IMR-90 (cell line): ENCODE measurements at regions not wholly inside any gene's neighbourhood (a gene's known extent, or its start where the extent isn't known, plus 50 kb on each side); places are given as distances from the start of the nearest gene placed in this dataset.

Experiments used
- ATAC-seq: fragments of 200-7000 bp; cut with Tn5 transposase; 2 replicates; pipeline ENCODE4 v1.9.1; 2020; ENCODE audit warnings: low read depth, mild to moderate bottlenecking, moderate library complexity
- BruUV-seq: library from RNA; stranded (reverse); fragments of 400-500 nt; replicated peaks from 2 replicates; lab custom pipeline; 2021; lab: Mats Ljungman, UMichigan
- CTCF ChIA-PET: fragments of 300-600 bp; formaldehyde crosslinking; extraction: SDS; loops from one replicate; lab custom pipeline; 2021; ENCODE audit warnings: antibody characterized with exemption; lab: Yijun Ruan, JAX
- POLR2A ChIA-PET: fragments of 300-600 bp; sonication (Branson Sonifier 250); formaldehyde crosslinking; loops from one replicate; lab custom pipeline; 2022; ENCODE audit warnings: antibody characterized with exemption; ENCODE audit not compliant: unreplicated experiment; lab: Charles Lee
- DNase-seq: peaks from one replicate; pipeline ENCODE4 v3.0.0; 2013
- H2AFZ ChIP-seq: replicated peaks from 2 replicates; pipeline ENCODE3; 2013; ENCODE audit warnings: low read length, mild to moderate bottlenecking; ENCODE audit not compliant: poor library complexity
- H2AK5ac ChIP-seq: 2 replicates; pipeline ENCODE4 v1.6.1; 2013; ENCODE audit warnings: low read depth, low read length, inconsistent platforms
- H2AK9ac ChIP-seq: replicated peaks from 2 replicates; pipeline ENCODE3; 2013; ENCODE audit warnings: mild to moderate bottlenecking, low read depth, low read length, moderate library complexity; ENCODE audit not compliant: poor library complexity
- H2BK120ac ChIP-seq: 2 replicates; pipeline ENCODE4 v1.6.1; 2013; ENCODE audit warnings: low read depth, low read length, inconsistent platforms
- H2BK15ac ChIP-seq: 3 replicates; pipeline ENCODE4 v1.6.1; 2013; ENCODE audit warnings: low read depth, low read length, inconsistent platforms
- H2BK20ac ChIP-seq: 2 replicates; pipeline ENCODE4 v1.6.1; 2013; ENCODE audit warnings: low read depth, mild to moderate bottlenecking, inconsistent platforms, low read length, moderate library complexity
- H2BK5ac ChIP-seq: 2 replicates; pipeline ENCODE4 v1.6.1; 2013; ENCODE audit warnings: mild to moderate bottlenecking, low read depth, low read length, inconsistent platforms; ENCODE audit not compliant: poor library complexity, severe bottlenecking
- H3K14ac ChIP-seq: replicated peaks from 2 replicates; pipeline ENCODE4 v1.6.1; 2013; ENCODE audit warnings: low read depth, low read length, inconsistent platforms
- H3K18ac ChIP-seq: 2 replicates; pipeline ENCODE4 v1.6.1; 2013; ENCODE audit warnings: low read depth, low read length, control low read depth
- H3K23ac ChIP-seq: 2 replicates; pipeline ENCODE4 v1.6.1; 2013; ENCODE audit warnings: low read depth, low read length, inconsistent platforms
- H3K27ac ChIP-seq: 2 replicates; pipeline ENCODE4 v1.5.1; 2013; ENCODE audit warnings: mild to moderate bottlenecking, control low read depth, low read length; ENCODE audit not compliant: insufficient read depth
- H3K27me3 ChIP-seq: 2 replicates; pipeline ENCODE4 v1.6.1; 2013; ENCODE audit warnings: low read length; ENCODE audit not compliant: control insufficient read depth, insufficient read depth
- H3K36me3 ChIP-seq: 2 replicates; pipeline ENCODE4 v1.6.1; 2013; ENCODE audit warnings: low read length, mixed read lengths; ENCODE audit not compliant: control insufficient read depth, insufficient read depth
- H3K4ac ChIP-seq: 2 replicates; pipeline ENCODE4 v1.6.1; 2013; ENCODE audit warnings: low read depth, low read length, inconsistent platforms
- H3K4me1 ChIP-seq: 2 replicates; pipeline ENCODE4 v1.6.1; 2013; ENCODE audit warnings: low read length, mixed read lengths; ENCODE audit not compliant: control insufficient read depth, insufficient read depth
- H3K4me2 ChIP-seq: 2 replicates; pipeline ENCODE4 v1.6.1; 2013; ENCODE audit warnings: low read depth, mild to moderate bottlenecking, control low read depth, low read length, moderate library complexity
- H3K4me3 ChIP-seq: 2 replicates; pipeline ENCODE4 v1.5.1; 2013; ENCODE audit warnings: low read depth, mild to moderate bottlenecking, control low read depth, low read length, moderate library complexity; ENCODE audit not compliant: insufficient read depth
- H3K56ac ChIP-seq: 2 replicates; pipeline ENCODE4 v1.6.1; 2013; ENCODE audit warnings: low read length, inconsistent platforms; ENCODE audit not compliant: insufficient read depth; ENCODE audit errors: extremely low read depth
- H3K79me1 ChIP-seq, 2 experiments: 2 replicates each; pipeline ENCODE4 v1.6.1; 2013; ENCODE audit warnings: low read length in 2 of 2, inconsistent platforms in 1 of 2, low read depth in 1 of 2
- H3K9ac ChIP-seq: 2 replicates; pipeline ENCODE4 v1.6.1; 2013; ENCODE audit warnings: low read depth, low read length, control low read depth
- H3K9me1 ChIP-seq: 2 replicates; pipeline ENCODE4 v1.6.1; 2013; ENCODE audit warnings: low read length, inconsistent platforms; ENCODE audit not compliant: insufficient read depth
- H3K9me3 ChIP-seq: 2 replicates; pipeline ENCODE4 v1.6.1; 2013; ENCODE audit warnings: low read length; ENCODE audit not compliant: control insufficient read depth, insufficient read depth
- H4K20me1 ChIP-seq: 2 replicates; pipeline ENCODE4 v1.6.1; 2013; ENCODE audit warnings: low read length, inconsistent platforms; ENCODE audit not compliant: insufficient read depth
- H4K5ac ChIP-seq: 2 replicates; pipeline ENCODE4 v1.6.1; 2013; ENCODE audit warnings: mild to moderate bottlenecking, low read depth, low read length, control low read depth
- H4K8ac ChIP-seq, 2 experiments: 2 replicates each; pipeline ENCODE4 v1.6.1; 2013; ENCODE audit warnings: low read depth in 2 of 2, low read length in 2 of 2, control low read depth in 1 of 2, inconsistent platforms in 1 of 2
- H4K91ac ChIP-seq: 2 replicates; pipeline ENCODE4 v1.6.1; 2013; ENCODE audit warnings: low read depth, low read length, inconsistent platforms; ENCODE audit not compliant: insufficient read depth
- BHLHE40 ChIP-seq: fragments of 150-350 bp; IDR thresholded peaks from 2 replicates; pipeline ENCODE4 v1.6.1; 2016; ENCODE audit warnings: mild to moderate bottlenecking, low read depth, low read length
- CEBPB ChIP-seq: IDR thresholded peaks from 2 replicates; pipeline ENCODE4 v1.6.1; 2012; ENCODE audit warnings: low read depth, low read length, improper control_type of control experiment
- ELK1 ChIP-seq: fragments of 150-350 bp; IDR thresholded peaks from 2 replicates; pipeline ENCODE4 v1.6.1; 2016; ENCODE audit warnings: low read depth, mild to moderate bottlenecking, low read length, moderate library complexity, borderline replicate concordance
- FOS ChIP-seq: fragments of 150-350 bp; IDR thresholded peaks from 2 replicates; pipeline ENCODE4 v1.6.1; 2016; ENCODE audit warnings: low read depth, low read length
- MAZ ChIP-seq: IDR thresholded peaks from 2 replicates; pipeline ENCODE4 v1.6.1; 2012; ENCODE audit warnings: low read depth, mild to moderate bottlenecking, low read length, improper control_type of control experiment, moderate library complexity, borderline replicate concordance
- MXI1 ChIP-seq: IDR thresholded peaks from 2 replicates; pipeline ENCODE4 v1.6.1; 2012; ENCODE audit warnings: low read depth, mild to moderate bottlenecking, low read length, moderate library complexity, borderline replicate concordance
- NFE2L2 ChIP-seq: fragments of 150-350 bp; IDR thresholded peaks from 2 replicates; pipeline ENCODE4 v1.6.1; 2016; ENCODE audit warnings: low read depth, mild to moderate bottlenecking, low read length
- POLR2A ChIP-seq: IDR thresholded peaks from 2 replicates; pipeline ENCODE4 v1.6.1; 2012; ENCODE audit warnings: mild to moderate bottlenecking, low read depth, low read length
- RAD21 ChIP-seq: IDR thresholded peaks from 2 replicates; pipeline ENCODE4 v1.6.1; 2012; ENCODE audit warnings: low read length, improper control_type of control experiment
- RCOR1 ChIP-seq: IDR thresholded peaks from 2 replicates; pipeline ENCODE4 v1.6.1; 2012; ENCODE audit warnings: mild to moderate bottlenecking, low read length, improper control_type of control experiment; ENCODE audit not compliant: insufficient replicate concordance
- SMC3 ChIP-seq: fragments of 150-350 bp; IDR thresholded peaks from 2 replicates; pipeline ENCODE4 v1.6.1; 2016; ENCODE audit warnings: low read depth, mild to moderate bottlenecking, antibody characterized with exemption, low read length, moderate library complexity
- USF2 ChIP-seq: fragments of 150-350 bp; IDR thresholded peaks from 2 replicates; pipeline ENCODE4 v1.6.1; 2017; ENCODE audit warnings: mild to moderate bottlenecking, antibody characterized with exemption, low read length, low read depth
- WGBS, 2 experiments: methylation state at CpG; one replicate each; pipeline versions ENCODE4 v1.1.5 to v1.1.7; 2013; ENCODE audit warnings: missing lambda C conversion rate in 2 of 2; ENCODE audit not compliant: insufficient read length in 1 of 2; ENCODE audit errors: extremely low coverage in 2 of 2; 5-methylcytosine and 5-hydroxymethylcytosine counted together
- dilution Hi-C: fragments of 300-500 bp; cut with HindIII; formaldehyde crosslinking; loops from one replicate; pipeline ENCODE4 v1.14.3; 2018; ENCODE audit warnings: low sequenced_read_pairs; ENCODE audit not compliant: unreplicated experiment
- in situ Hi-C: fragments of 300-500 bp; cut with MboI; formaldehyde crosslinking; loops from 3 replicates; pipeline ENCODE4 v1.14.3; 2019; ENCODE audit warnings: low sequenced_read_pairs, inconsistent platforms, mixed read lengths
- intact Hi-C: fragments of 100-400 bp; cut with micrococcal nuclease; formaldehyde crosslinking; loops from 2 replicates; pipeline ENCODE4 v1.10.0; 2022

GRCh38 chr9:89868100-89868499 lies 263.3 kb downstream of the GADD45G start:
- Histone ChIP-seq H2AK5ac (no peak overlapping the region), H3K9me1 (no peaks in the 10 kb centered on the region), H3K36me3 (no peaks in the 10 kb centered on the region), H2AK9ac (no peak overlapping the region), H2BK20ac (no peak overlapping the region), H4K8ac (no peak overlapping the region), H3K4me2 (no peak overlapping the region), H2BK15ac (no peak overlapping the region), H3K4me3 (no peak overlapping the region), H4K20me1 (no peaks in the 10 kb centered on the region), H3K79me1 (no peaks in the 10 kb centered on the region), H4K91ac (no peak overlapping the region), H3K23ac (no peak overlapping the region), H3K9ac (no peak overlapping the region), H2AFZ (no peak overlapping the region), H3K9me3 (no peaks in the 10 kb centered on the region), H3K4me1 (no peaks in the 10 kb centered on the region), H2BK5ac (no peak overlapping the region), H2BK120ac (no peak overlapping the region), H3K4ac (no peak overlapping the region), H3K27ac (no peak overlapping the region), H3K27me3 (no peaks in the 10 kb centered on the region), H3K18ac (no peak overlapping the region), H3K56ac (no peak overlapping the region), H4K5ac (no peak overlapping the region), H3K14ac (no peak overlapping the region)
- in situ Hi-C loops = no loop called here
- CTCF ChIA-PET = no interaction called here
- POLR2A ChIA-PET = no interaction called here
- dilution Hi-C loops = no loop called here
- TF ChIP-seq POLR2A (no peak), RAD21 (no peak), RCOR1 (no peak), ELK1 (no peak), CEBPB (no peak), MXI1 (no peak), NFE2L2 (no peak), BHLHE40 (no peak), FOS (no peak), MAZ (no peak), USF2 (no peak), SMC3 (no peak)
- no peak for ATAC-seq
- intact Hi-C loops = no loop called here
- BruUV-seq = no TSS peak
- DNase-seq = no peak
- no CpG with 5 or more reads among the region's 4 CpGs for WGBS, 2 experiments
